Activated CD4-positive, alpha-beta T cell treated with anti-CD3 and anti-CD28 coated beads for 36 hours (primary cell): ENCODE measurements at regions not wholly inside any gene's neighbourhood (a gene's known extent, or its start where the extent isn't known, plus 50 kb on each side); places are given as distances from the start of the nearest gene placed in this dataset.
"Not testable (repeated sequence)": the region's sequence is repeated elsewhere in the genome, so short reads cannot be mapped to it uniquely, and the experiment has no call there.

Experiments
- ATAC-seq: fragments of 200-7000 bp; cut with Tn5 transposase; one replicate; pipeline ENCODE4 v1.10.0; 2021; ENCODE audit warnings: mild to moderate bottlenecking, moderate library complexity
- CTCF ChIA-PET: fragments of 350-600 bp; sonication (Branson Sonifier 250); formaldehyde crosslinking; loops from one replicate; lab custom pipeline; 2021; ENCODE audit warnings: antibody characterized with exemption; lab: Charles Lee
- POLR2A ChIA-PET: fragments of 350-600 bp; sonication (Branson Sonifier 250); formaldehyde crosslinking; loops from one replicate; lab custom pipeline; 2021; ENCODE audit warnings: antibody characterized with exemption, inconsistent platforms; lab: Charles Lee
- DNase-seq: peaks from one replicate; pipeline ENCODE4 v3.0.0-alpha.2; 2020
- H3K27ac Mint-ChIP-seq: one replicate; pipeline ENCODE4 v1.8.0; 2021; ENCODE audit warnings: mixed read lengths
- H3K27me3 Mint-ChIP-seq: one replicate; pipeline ENCODE4 v1.8.0; 2021; ENCODE audit warnings: mixed read lengths
- H3K36me3 Mint-ChIP-seq: one replicate; pipeline ENCODE4 v1.8.0; 2021; ENCODE audit warnings: low read depth, mixed read lengths
- H3K4me1 Mint-ChIP-seq: one replicate; pipeline ENCODE4 v1.8.0; 2021; ENCODE audit warnings: mixed read lengths
- H3K4me3 Mint-ChIP-seq: one replicate; pipeline ENCODE4 v1.8.0; 2021; ENCODE audit warnings: mild to moderate bottlenecking, moderate library complexity, mixed read lengths
- H3K9me3 Mint-ChIP-seq: one replicate; pipeline ENCODE4 v1.8.0; 2021; ENCODE audit warnings: low read depth, mixed read lengths
- intact Hi-C, 2 experiments: fragments of 100-400 bp; cut with DNase I in 1 of 2; cut with micrococcal nuclease in 1 of 2; formaldehyde crosslinking; loops; one replicate each; pipeline versions ENCODE4 v1.14.2 to v1.15.1; 2022 to 2024; cut with DNase I, micrococcal nuclease

DNA sequence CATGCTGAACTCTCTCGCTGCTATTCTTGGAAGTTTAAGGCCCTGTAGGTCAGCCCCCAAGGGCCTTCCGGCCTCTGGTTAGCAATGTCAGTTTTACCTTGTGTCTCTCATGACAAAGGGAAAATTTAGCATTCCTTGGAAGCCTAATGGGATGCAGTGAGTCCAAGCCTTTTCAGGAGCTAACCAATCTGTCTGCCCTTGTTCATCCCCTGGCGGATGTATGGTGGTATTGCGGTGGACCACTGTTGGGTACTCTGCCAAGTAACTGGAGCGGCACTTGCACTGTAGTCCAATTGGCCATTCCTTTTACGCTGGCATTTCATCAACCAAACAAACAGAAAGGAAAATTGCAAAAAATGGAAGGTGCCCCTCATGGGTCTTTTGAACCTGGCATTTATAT, 318.4 kb upstream of the NMUR2 start:
- H3K27ac Mint-ChIP-seq = no peak overlapping the region
- ChIA-PET CTCF (no interaction called here), POLR2A (no interaction called here)
- intact Hi-C loops = no loop called here
- H3K36me3 Mint-ChIP-seq = no peaks in the 10 kb centered on the region
- H3K4me1 Mint-ChIP-seq = no peaks in the 10 kb centered on the region
- DNase-seq (no peak), ATAC-seq (no peak)
- H3K9me3 Mint-ChIP-seq = peaks cover 15% of the 10 kb centered on the region
- H3K27me3 Mint-ChIP-seq = no peaks in the 10 kb centered on the region
- H3K4me3 Mint-ChIP-seq = no peak overlapping the region

DNA sequence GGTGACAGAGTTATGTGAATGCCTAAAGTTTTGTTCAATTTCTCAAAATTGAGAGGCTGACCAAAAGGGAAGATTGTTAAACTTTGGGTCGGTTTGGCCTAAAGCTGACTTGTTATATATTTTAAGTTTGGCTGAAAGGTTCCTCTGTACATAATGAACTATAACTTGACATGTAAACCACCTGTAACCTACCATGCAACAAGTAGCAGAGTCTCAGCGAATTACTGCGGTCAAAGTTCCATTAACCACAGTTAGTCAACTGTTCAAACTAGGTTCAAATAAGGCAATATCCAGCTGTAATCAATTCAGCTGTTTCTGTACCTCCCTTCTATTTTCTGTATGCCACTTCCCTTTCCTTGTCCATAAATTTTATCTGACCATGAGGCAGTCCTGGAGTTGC, 325.1 kb upstream of the NMUR2 start:
- H3K27ac Mint-ChIP-seq = no peak overlapping the region
- intact Hi-C loops = no loop called here
- POLR2A ChIA-PET = no interaction called here

DNA sequence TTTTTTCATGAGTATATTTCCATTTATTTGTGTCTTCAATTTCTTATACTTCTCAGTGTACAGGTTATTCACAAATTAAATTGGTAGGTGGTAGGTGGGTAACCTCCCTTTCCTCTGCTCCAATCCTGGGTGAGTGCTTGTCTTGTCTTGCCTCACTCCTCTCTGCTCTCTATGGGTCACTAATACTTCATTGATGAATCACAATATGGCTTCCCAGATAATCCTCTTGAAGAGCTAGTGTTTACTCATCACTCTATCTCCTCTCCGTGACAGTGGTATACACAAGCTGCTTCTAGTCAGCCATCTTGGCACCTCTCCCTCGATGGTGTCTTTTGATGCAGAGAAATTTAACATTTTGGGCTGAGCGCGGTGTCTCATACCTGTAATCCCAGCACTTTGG, 331.8 kb upstream of the NMUR2 start:
- H3K36me3 Mint-ChIP-seq = no peaks in the 10 kb centered on the region
- peaks cover 9% of the 10 kb centered on the region for H3K9me3 Mint-ChIP-seq
- ChIA-PET CTCF (no interaction called here), POLR2A (no interaction called here)
- no peaks in the 10 kb centered on the region for H3K27me3 Mint-ChIP-seq
- no peaks in the 10 kb centered on the region for H3K4me1 Mint-ChIP-seq
- intact Hi-C loops = no loop called here
- H3K4me3 Mint-ChIP-seq = no peak overlapping the region
- ATAC-seq = no peak
- H3K27ac Mint-ChIP-seq = no peak overlapping the region
- no peak for DNase-seq

More for the DNA sequence above, 325.1 kb upstream of the NMUR2 start:
- no peak for ATAC-seq
- CTCF ChIA-PET = no interaction called here
- Mint-ChIP-seq H3K36me3 (no peaks in the 10 kb centered on the region), H3K4me3 (no peak overlapping the region), H3K9me3 (no peaks in the 10 kb centered on the region), H3K4me1 (no peaks in the 10 kb centered on the region), H3K27me3 (no peaks in the 10 kb centered on the region)
- no peak for DNase-seq

DNA sequence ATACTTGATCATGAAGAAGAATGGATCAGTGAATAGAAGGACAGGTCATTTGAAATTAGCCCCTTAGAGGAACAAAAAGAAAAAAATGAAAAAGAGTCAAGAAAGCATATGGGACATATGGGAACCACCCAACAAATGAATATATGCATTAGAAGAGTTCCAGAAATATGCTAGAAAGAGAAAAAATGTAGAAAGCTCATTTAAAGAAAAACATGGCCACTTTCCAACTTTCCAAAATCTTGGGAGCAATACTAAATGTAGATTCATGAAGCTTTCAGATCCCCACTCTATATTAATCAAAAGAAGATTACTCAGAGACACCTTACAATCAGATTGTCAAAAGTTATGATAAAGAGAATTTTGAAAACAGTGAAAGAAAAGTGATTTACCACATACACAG, 334.8 kb upstream of the NMUR2 start:
- POLR2A ChIA-PET = no interaction called here
- intact Hi-C loops = no loop called here
- no peak for DNase-seq
- CTCF ChIA-PET = interaction anchor here (0.6 kb wide), 1 partner anchor 739 kb away, joined by 5 read pairs; no protein-coding TSS in a partner anchor
- no peaks in the 10 kb centered on the region for H3K36me3 Mint-ChIP-seq
- H3K27ac Mint-ChIP-seq = no peak overlapping the region
- H3K4me1 Mint-ChIP-seq = no peaks in the 10 kb centered on the region
- no peak overlapping the region for H3K4me3 Mint-ChIP-seq
- H3K27me3 Mint-ChIP-seq = no peaks in the 10 kb centered on the region
- H3K9me3 Mint-ChIP-seq = peaks cover 9% of the 10 kb centered on the region
- ATAC-seq = no peak

DNA sequence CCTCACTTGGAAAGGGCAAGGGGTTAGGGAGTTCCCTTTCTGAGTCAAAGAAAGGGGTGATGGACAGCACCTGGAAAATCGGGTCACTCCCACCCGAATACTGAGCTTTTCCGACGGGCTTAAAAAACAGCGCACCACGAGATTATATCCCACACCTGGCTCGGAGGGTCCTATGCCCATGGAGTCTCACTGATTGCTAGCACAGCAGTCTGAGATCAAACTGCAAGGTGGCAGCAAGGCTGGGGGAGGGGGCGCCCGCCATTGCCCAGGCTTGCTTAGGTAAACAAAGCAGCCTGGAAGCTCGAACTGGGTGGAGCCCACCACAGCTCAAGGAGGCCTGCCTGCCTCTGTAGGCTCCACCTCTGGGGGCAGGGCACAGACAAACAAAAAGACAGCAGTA, 336.0 kb upstream of the NMUR2 start:
- H3K27ac Mint-ChIP-seq, H3K4me3 Mint-ChIP-seq, CTCF ChIA-PET, H3K27me3 Mint-ChIP-seq, intact Hi-C loops, H3K36me3 Mint-ChIP-seq, H3K9me3 Mint-ChIP-seq, H3K4me1 Mint-ChIP-seq, DNase-seq, ATAC-seq, POLR2A ChIA-PET: not testable (repeated sequence)

DNA sequence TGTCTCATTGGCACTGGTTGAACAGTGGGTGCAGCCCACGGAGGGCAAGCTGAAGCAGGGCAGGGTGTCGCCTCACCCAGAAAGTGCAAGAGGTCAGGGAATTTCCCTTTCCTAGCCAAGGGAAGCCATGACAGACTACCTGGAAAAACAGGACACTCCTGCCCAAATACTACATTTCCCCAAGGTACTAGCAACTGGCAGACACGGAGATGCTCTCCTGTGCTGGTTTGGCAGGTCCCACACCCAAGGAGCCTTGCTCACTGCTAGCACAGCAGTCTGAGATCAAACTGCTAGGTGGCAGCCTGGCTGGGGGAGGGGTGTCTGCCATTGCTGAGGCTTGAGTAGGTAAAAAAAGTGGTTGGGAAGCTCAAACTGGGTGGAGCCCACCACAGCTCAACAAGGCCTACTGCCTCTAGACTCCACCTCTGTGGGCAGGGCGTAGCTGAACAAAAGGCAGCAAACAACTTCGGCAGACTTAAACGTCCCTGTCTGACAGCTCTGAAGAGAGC, 382.7 kb upstream of the NMUR2 start:
- H3K27ac Mint-ChIP-seq, DNase-seq, H3K27me3 Mint-ChIP-seq, H3K4me3 Mint-ChIP-seq, H3K4me1 Mint-ChIP-seq, H3K36me3 Mint-ChIP-seq, CTCF ChIA-PET, ATAC-seq, intact Hi-C loops, H3K9me3 Mint-ChIP-seq, POLR2A ChIA-PET: not testable (repeated sequence)

DNA sequence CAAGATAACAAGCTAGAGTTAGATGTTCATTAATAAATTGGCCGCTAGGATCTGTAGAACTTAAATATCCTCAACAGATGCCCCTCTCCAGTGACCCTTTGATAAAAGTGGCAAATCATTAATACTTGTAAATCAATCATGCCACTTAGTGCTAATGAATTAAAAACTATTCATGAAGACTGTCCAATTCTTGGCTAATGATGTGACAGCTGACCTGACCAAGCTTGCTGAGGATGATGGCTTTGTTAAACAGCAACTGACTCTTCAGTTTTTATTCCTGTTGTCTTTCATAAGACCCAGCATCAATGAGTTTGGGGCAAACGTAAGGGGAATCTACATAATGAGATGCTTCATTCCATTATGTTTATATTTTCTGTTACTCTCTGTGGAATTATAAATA, 396.8 kb upstream of the NMUR2 start:
- ChIA-PET POLR2A (no interaction called here), CTCF (interaction anchor here (0.7 kb wide), 1 partner anchor 161 kb away, joined by 3 read pairs; no protein-coding TSS in a partner anchor)
- DNase-seq = no peak
- ATAC-seq = no peak
- no peaks in the 10 kb centered on the region for H3K4me1 Mint-ChIP-seq
- no peaks in the 10 kb centered on the region for H3K9me3 Mint-ChIP-seq
- no peaks in the 10 kb centered on the region for H3K36me3 Mint-ChIP-seq
- intact Hi-C loops = no loop called here
- H3K4me3 Mint-ChIP-seq = no peak overlapping the region
- no peaks in the 10 kb centered on the region for H3K27me3 Mint-ChIP-seq
- no peak overlapping the region for H3K27ac Mint-ChIP-seq

DNA sequence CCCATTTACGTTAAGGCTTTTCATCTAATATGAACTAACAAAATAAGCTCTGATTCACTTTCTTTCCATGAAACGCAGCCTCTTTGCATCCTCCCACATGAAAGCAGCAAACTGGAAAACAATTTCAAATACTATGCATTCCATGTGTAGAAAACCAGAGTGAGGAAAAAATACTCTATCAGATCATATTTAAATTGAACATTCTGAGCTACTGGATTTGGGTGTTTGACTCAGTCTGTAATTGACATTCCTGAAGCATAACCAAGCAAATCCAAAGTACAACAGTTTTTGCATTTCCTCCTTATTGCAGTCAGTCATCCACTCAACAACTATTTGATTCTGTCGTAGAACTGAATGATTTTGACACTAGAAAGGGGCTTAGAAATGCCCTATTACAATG, 399.1 kb upstream of the NMUR2 start:
- H3K9me3 Mint-ChIP-seq = no peaks in the 10 kb centered on the region
- no peak overlapping the region for H3K4me3 Mint-ChIP-seq
- intact Hi-C loops = no loop called here
- ATAC-seq (no peak), DNase-seq (no peak)
- H3K36me3 Mint-ChIP-seq = no peaks in the 10 kb centered on the region
- ChIA-PET POLR2A (no interaction called here), CTCF (no interaction called here)
- no peaks in the 10 kb centered on the region for H3K27me3 Mint-ChIP-seq
- no peaks in the 10 kb centered on the region for H3K4me1 Mint-ChIP-seq
- H3K27ac Mint-ChIP-seq = no peak overlapping the region

DNA sequence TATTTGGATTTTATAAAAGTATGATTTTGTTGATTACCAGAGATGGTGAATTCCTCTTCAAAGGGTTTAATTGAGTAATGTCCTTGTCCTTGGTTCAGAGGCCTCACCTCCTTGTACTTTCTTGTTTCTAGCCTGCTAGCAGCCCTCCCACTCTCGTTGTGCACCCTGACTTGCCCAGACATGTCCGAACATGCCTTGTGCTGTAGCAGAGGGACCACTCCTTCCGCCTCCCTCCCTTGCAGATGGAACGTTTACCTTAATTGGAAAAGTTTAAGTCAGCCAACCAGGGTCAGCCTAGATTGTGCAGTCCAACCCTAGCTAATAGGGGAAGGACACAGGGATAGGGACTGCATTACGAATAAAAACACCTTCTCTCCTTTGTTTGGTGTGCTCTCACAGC, 406.9 kb upstream of the NMUR2 start:
- intact Hi-C loops = no loop called here
- Mint-ChIP-seq H3K4me3 (no peak overlapping the region), H3K9me3 (peaks cover 7% of the 10 kb centered on the region), H3K4me1 (no peaks in the 10 kb centered on the region), H3K27me3 (no peaks in the 10 kb centered on the region), H3K36me3 (no peaks in the 10 kb centered on the region), H3K27ac (no peak overlapping the region)
- POLR2A ChIA-PET = no interaction called here
- no peak for ATAC-seq
- DNase-seq = no peak
- CTCF ChIA-PET = no interaction called here

DNA sequence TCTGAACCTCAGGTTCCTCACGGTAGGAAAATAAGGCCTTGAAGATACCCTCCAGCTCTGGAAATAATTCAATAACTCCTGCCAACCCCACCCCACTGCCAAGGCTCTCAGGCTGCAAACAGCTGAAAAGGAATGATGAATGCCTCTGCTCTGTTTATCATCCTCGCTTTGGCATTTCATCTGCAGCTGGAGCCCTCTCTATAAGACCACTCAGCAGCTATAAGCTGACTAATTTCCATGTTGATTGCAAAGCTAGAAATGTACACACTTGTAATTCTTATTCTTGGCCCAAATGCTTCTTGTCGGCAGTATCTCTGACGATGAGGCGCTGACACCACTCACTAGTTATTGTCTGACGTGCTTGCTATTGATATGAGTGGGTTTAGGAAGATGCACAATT, 408.4 kb upstream of the NMUR2 start:
- H3K27ac Mint-ChIP-seq = no peak overlapping the region
- H3K4me1 Mint-ChIP-seq = no peaks in the 10 kb centered on the region
- ChIA-PET POLR2A (no interaction called here), CTCF (no interaction called here)
- no peak for DNase-seq
- no peaks in the 10 kb centered on the region for H3K36me3 Mint-ChIP-seq
- H3K27me3 Mint-ChIP-seq = no peaks in the 10 kb centered on the region
- H3K4me3 Mint-ChIP-seq = no peak overlapping the region
- H3K9me3 Mint-ChIP-seq = peaks cover 7% of the 10 kb centered on the region
- ATAC-seq = no peak
- intact Hi-C loops = no loop called here

DNA sequence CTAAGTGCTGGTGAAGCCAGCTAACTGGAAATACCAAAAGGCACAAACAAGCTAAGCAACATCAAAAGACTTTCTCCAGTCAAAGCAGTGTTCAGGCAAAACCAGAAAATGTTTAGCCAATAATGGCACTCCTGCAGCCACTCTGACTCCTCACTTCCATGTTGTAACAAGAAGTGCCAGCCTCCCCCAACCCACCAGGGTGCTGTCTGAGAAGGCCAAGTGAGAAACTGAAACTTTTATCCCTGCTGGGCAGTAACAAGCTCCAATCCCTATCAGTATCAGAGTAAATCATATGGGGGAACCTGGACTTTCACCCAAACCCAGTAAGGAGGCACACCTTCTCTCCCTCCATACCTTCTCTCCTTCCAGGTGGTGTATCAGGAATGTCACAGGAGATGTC, 414.8 kb upstream of the NMUR2 start:
- no peaks in the 10 kb centered on the region for H3K36me3 Mint-ChIP-seq
- ChIA-PET POLR2A (no interaction called here), CTCF (no interaction called here)
- DNase-seq (no peak), ATAC-seq (no peak)
- H3K9me3 Mint-ChIP-seq = no peaks in the 10 kb centered on the region
- intact Hi-C loops = no loop called here
- no peaks in the 10 kb centered on the region for H3K27me3 Mint-ChIP-seq
- H3K4me3 Mint-ChIP-seq = no peak overlapping the region
- no peak overlapping the region for H3K27ac Mint-ChIP-seq
- H3K4me1 Mint-ChIP-seq = no peaks in the 10 kb centered on the region

DNA sequence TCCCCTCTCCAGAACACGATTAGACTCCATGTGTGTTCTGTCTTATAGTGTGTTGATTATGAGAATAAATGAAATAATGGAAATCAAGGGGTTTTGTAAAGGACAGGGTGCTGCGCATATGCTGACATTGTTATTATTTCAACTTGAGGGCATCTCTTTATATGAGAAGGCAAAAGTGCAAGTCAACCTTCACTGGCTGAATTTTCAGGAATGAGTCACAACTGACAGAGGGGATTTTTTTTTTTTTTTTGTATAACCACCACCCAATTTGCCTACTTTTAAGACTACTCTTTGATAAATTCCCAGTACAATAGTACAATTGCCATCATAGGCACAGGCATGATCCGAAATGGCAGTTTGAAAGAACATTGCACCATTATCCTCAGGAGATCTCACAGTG, 419.2 kb upstream of the NMUR2 start:
- no peak overlapping the region for H3K27ac Mint-ChIP-seq
- H3K4me1 Mint-ChIP-seq = no peaks in the 10 kb centered on the region
- no peaks in the 10 kb centered on the region for H3K36me3 Mint-ChIP-seq
- POLR2A ChIA-PET = no interaction called here
- ATAC-seq (no peak), DNase-seq (no peak)
- no peak overlapping the region for H3K4me3 Mint-ChIP-seq
- CTCF ChIA-PET = no interaction called here
- no peaks in the 10 kb centered on the region for H3K27me3 Mint-ChIP-seq
- intact Hi-C loops = no loop called here
- peaks cover 7% of the 10 kb centered on the region for H3K9me3 Mint-ChIP-seq
